ENCODE measurements at regions not wholly inside any gene's neighbourhood (a gene's known extent, or its start where the extent isn't known, plus 50 kb on each side); places are given as distances from the start of the nearest gene placed in this dataset.

- no peak overlapping the region for H3K4me3 ChIP-seq (ENCODE audit: low read length)
- no peaks in the 10 kb centered on the region for H3K36me3 ChIP-seq (ENCODE audit: insufficient read depth, low read length)
- H3K27ac ChIP-seq (ENCODE audit: low read length): no peak overlapping the region
- no peaks in the 10 kb centered on the region for H3K9me2 ChIP-seq (ENCODE audit: insufficient read depth, low read length)
- H3K27me3 ChIP-seq (ENCODE audit: insufficient read depth, low read depth, low read length): no peaks in the 10 kb centered on the region
- H2AFZ ChIP-seq (ENCODE audit: low read depth, low read length): no peak overlapping the region
- H3K79me2 ChIP-seq (replicated peaks; ENCODE audit: insufficient read depth, low read length): no peaks in the 10 kb centered on the region
- H3K4me2 ChIP-seq (ENCODE audit: low read length): no peak overlapping the region
- H4K20me1 ChIP-seq (ENCODE audit: insufficient read depth): no peaks in the 10 kb centered on the region
- no peaks in the 10 kb centered on the region for H3F3A ChIP-seq (ENCODE audit: insufficient read depth, low read length, poor library complexity, severe bottlenecking)
- H3K9me3 ChIP-seq (ENCODE audit: low read length): no peaks in the 10 kb centered on the region
- no peak overlapping the region for H3K9ac ChIP-seq (ENCODE audit: low read length)
- TF ChIP-seq EZH2 (IDR thresholded peaks at IDR 0.05; ENCODE audit: borderline replicate concordance, insufficient read depth, low read length, poor library complexity, severe bottlenecking) (no peak), REST (IDR thresholded peaks at IDR 0.05; ENCODE audit: borderline replicate concordance) (no peak), CTCF (IDR thresholded peaks at IDR 0.05; ENCODE audit: poor library complexity, severe bottlenecking) (no peak)
Observed at GRCh38 chr3:25259871-25260270, 168.2 kb upstream of the RARB start.

DNA sequence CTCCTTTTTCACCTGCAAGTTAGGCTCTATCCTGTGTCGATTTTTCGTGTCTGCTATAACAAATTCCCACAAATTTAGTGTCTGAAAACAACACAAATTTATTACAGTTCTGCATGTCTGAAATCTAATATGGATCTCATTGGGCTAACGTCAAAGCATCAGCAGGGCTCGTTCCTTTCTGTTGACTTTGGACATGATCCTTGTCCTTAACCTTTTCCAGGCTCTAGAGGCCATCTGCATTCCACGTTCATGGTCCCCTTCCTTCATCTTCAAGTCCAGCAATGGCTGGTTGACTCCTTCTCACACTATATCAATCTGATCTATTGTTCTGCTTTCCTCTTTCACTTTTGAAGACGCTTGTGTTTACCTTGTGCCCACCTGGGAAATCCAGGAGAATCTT, 165.7 kb upstream of the RARB start:
- Histone ChIP-seq H3K4me2 (ENCODE audit: low read length) (no peak overlapping the region), H3K9ac (ENCODE audit: low read length) (no peak overlapping the region), H3K4me3 (ENCODE audit: low read length) (no peak overlapping the region), H3K79me2 (replicated peaks; ENCODE audit: insufficient read depth, low read length) (no peaks in the 10 kb centered on the region), H3K27me3 (ENCODE audit: insufficient read depth, low read depth, low read length) (no peaks in the 10 kb centered on the region), H3K9me3 (ENCODE audit: low read length) (no peaks in the 10 kb centered on the region), H3K9me2 (ENCODE audit: insufficient read depth, low read length) (no peaks in the 10 kb centered on the region), H3F3A (ENCODE audit: insufficient read depth, low read length, poor library complexity, severe bottlenecking) (no peaks in the 10 kb centered on the region), H4K20me1 (ENCODE audit: insufficient read depth) (no peaks in the 10 kb centered on the region), H3K36me3 (ENCODE audit: insufficient read depth, low read length) (no peaks in the 10 kb centered on the region), H2AFZ (ENCODE audit: low read depth, low read length) (no peak overlapping the region), H3K27ac (ENCODE audit: low read length) (no peak overlapping the region)
- no peak for TF ChIP-seq MXI1 (conservative IDR thresholded peaks at IDR 0.05; ENCODE audit: poor library complexity, severe bottlenecking)
- TF ChIP-seq SMC3 (conservative IDR thresholded peaks at IDR 0.05; ENCODE audit: poor library complexity): no peak
- no peak for TF ChIP-seq EP300 (conservative IDR thresholded peaks at IDR 0.05; ENCODE audit: poor library complexity, severe bottlenecking)
- no peak for TF ChIP-seq CTCF (IDR thresholded peaks at IDR 0.05; ENCODE audit: poor library complexity, severe bottlenecking)
- no peak for TF ChIP-seq POLR2AphosphoS5 (IDR thresholded peaks at IDR 0.05)
- TF ChIP-seq EZH2 (IDR thresholded peaks at IDR 0.05; ENCODE audit: borderline replicate concordance, insufficient read depth, low read length, poor library complexity, severe bottlenecking): no peak
- TF ChIP-seq REST (IDR thresholded peaks at IDR 0.05; ENCODE audit: borderline replicate concordance): no peak
- TF ChIP-seq RAD21 (conservative IDR thresholded peaks at IDR 0.05): no peak
- no peak for TF ChIP-seq TAF1 (IDR thresholded peaks at IDR 0.05; ENCODE audit: low read depth)
